ENCODE measurements at regions not wholly inside any gene's neighbourhood (a gene's known extent, or its start where the extent isn't known, plus 50 kb on each side); places are given as distances from the start of the nearest gene placed in this dataset.

- BruUV-seq (replicated peaks), result no TSS peak
- intact Hi-C loops (cut with micrococcal nuclease; ENCODE audit: unreplicated experiment), result no loop called here
- no peaks in the 10 kb centered on the region for H3K4me1 Mint-ChIP-seq (ENCODE audit: low read depth, unreplicated experiment)
- Histone ChIP-seq H3K27me3 (replicated peaks; ENCODE audit: control insufficient read depth, insufficient read depth, low read length) (no peaks in the 10 kb centered on the region; the same call in 1 of the 2 replicates), H3K4me1 (no peaks in the 10 kb centered on the region), H3K4me3 (ENCODE audit: low read depth, low read length) (no peak overlapping the region), H3K36me3 (ENCODE audit: control insufficient read depth, insufficient read depth, low read length) (no peaks in the 10 kb centered on the region), H3K9me3 (no peaks in the 10 kb centered on the region)
- no peak overlapping the region for H3K4me3 Mint-ChIP-seq (ENCODE audit: unreplicated experiment)
- H3K27ac Mint-ChIP-seq (ENCODE audit: unreplicated experiment), result no peak overlapping the region
- CTCF ChIA-PET, result no interaction called here
- H3K36me3 Mint-ChIP-seq (ENCODE audit: insufficient read depth, unreplicated experiment), result no peaks in the 10 kb centered on the region
- no peak for TF ChIP-seq CTCF (IDR thresholded peaks at IDR 0.05; ENCODE audit: insufficient read depth in 1 of 2, low read depth in 1 of 2, low read length in 1 of 2, severe bottlenecking in 1 of 2, unreplicated experiment in 1 of 2)
- H3K9me3 Mint-ChIP-seq (ENCODE audit: unreplicated experiment), result no peaks in the 10 kb centered on the region
- POLR2A ChIA-PET, result no interaction called here
- no peak for DNase-seq
- peaks cover 19% of the 10 kb centered on the region for H3K27me3 Mint-ChIP-seq (ENCODE audit: insufficient read depth, unreplicated experiment)
These were observed 333.1 kb downstream of the CXCL12 start for GRCh38 chr10:44051584-44052385.

- Histone ChIP-seq H3K9me3 (no peaks in the 10 kb centered on the region), H3K36me3 (ENCODE audit: control insufficient read depth, insufficient read depth, low read length) (no peaks in the 10 kb centered on the region), H3K27me3 (replicated peaks; ENCODE audit: control insufficient read depth, insufficient read depth, low read length) (no peaks in the 10 kb centered on the region; the same call in 1 of the 2 replicates), H3K4me3 (ENCODE audit: low read depth, low read length) (no peak overlapping the region), H3K4me1 (no peaks in the 10 kb centered on the region)
- peaks cover 24% of the 10 kb centered on the region for H3K27me3 Mint-ChIP-seq (ENCODE audit: insufficient read depth, unreplicated experiment)
- CTCF ChIA-PET, result no interaction called here
- no peak for TF ChIP-seq CTCF (IDR thresholded peaks at IDR 0.05; ENCODE audit: insufficient read depth in 1 of 2, low read depth in 1 of 2, low read length in 1 of 2, severe bottlenecking in 1 of 2, unreplicated experiment in 1 of 2)
- no peak overlapping the region for H3K4me3 Mint-ChIP-seq (ENCODE audit: unreplicated experiment)
- DNase-seq, result no peak
- intact Hi-C loops (cut with micrococcal nuclease; ENCODE audit: unreplicated experiment), result no loop called here
- BruUV-seq (replicated peaks), result no TSS peak
- H3K4me1 Mint-ChIP-seq (ENCODE audit: low read depth, unreplicated experiment), result no peaks in the 10 kb centered on the region
- H3K27ac Mint-ChIP-seq (ENCODE audit: unreplicated experiment), result no peak overlapping the region
- POLR2A ChIA-PET, result no interaction called here
- no peaks in the 10 kb centered on the region for H3K9me3 Mint-ChIP-seq (ENCODE audit: unreplicated experiment)
- H3K36me3 Mint-ChIP-seq (ENCODE audit: insufficient read depth, unreplicated experiment), result no peaks in the 10 kb centered on the region
These were observed 333.8 kb downstream of the CXCL12 start for GRCh38 chr10:44051091-44051490.

GRCh38 chr10:44049301-44050015, 335.4 kb downstream of the CXCL12 start:
- CTCF ChIA-PET, result no interaction called here
- Mint-ChIP-seq H3K27me3 (ENCODE audit: insufficient read depth, unreplicated experiment) (peaks cover 30% of the 10 kb centered on the region), H3K27ac (ENCODE audit: unreplicated experiment) (no peak overlapping the region), H3K4me1 (ENCODE audit: low read depth, unreplicated experiment) (no peaks in the 10 kb centered on the region), H3K9me3 (ENCODE audit: unreplicated experiment) (no peaks in the 10 kb centered on the region), H3K4me3 (ENCODE audit: unreplicated experiment) (no peak overlapping the region), H3K36me3 (ENCODE audit: insufficient read depth, unreplicated experiment) (no peaks in the 10 kb centered on the region)
- no peaks in the 10 kb centered on the region; the same call in 1 of the 2 replicates for H3K27me3 ChIP-seq (replicated peaks; ENCODE audit: control insufficient read depth, insufficient read depth, low read length)
- TF ChIP-seq CTCF (IDR thresholded peaks at IDR 0.05; ENCODE audit: insufficient read depth in 1 of 2, low read depth in 1 of 2, low read length in 1 of 2, severe bottlenecking in 1 of 2, unreplicated experiment in 1 of 2), result no peak
- no TSS peak for BruUV-seq (replicated peaks)
- H3K4me1 ChIP-seq, result no peaks in the 10 kb centered on the region
- H3K36me3 ChIP-seq (ENCODE audit: control insufficient read depth, insufficient read depth, low read length), result no peaks in the 10 kb centered on the region
- intact Hi-C loops (cut with micrococcal nuclease; ENCODE audit: unreplicated experiment), result no loop called here
- H3K9me3 ChIP-seq, result no peaks in the 10 kb centered on the region
- POLR2A ChIA-PET, result no interaction called here
- H3K4me3 ChIP-seq (ENCODE audit: low read depth, low read length), result no peak overlapping the region
- DNase-seq, result no peak
